Coronary artery (tissue), 2 donors: ENCODE measurements at regions not wholly inside any gene's neighbourhood (a gene's known extent, or its start where the extent isn't known, plus 50 kb on each side); places are given as distances from the start of the nearest gene placed in this dataset.

Experiments
- DNase-seq: peaks from one replicate; pipeline ENCODE4 v3.0.0-alpha.2; 2017; ENCODE audit warnings: low spot score
- H3K27ac ChIP-seq, 2 donors: fragments of 200-600 bp; sonication (generic); one replicate each; pipeline ENCODE4 v1.5.1; 2016 to 2019
- H3K4me3 ChIP-seq: fragments of 200-600 bp; sonication (generic); 2 replicates; pipeline ENCODE4 v1.5.1; 2016; ENCODE audit warnings: mild to moderate bottlenecking, moderate library complexity
- TF ChIP-seq, protein P1 (sequence below): fragments of 200-600 bp; sonication (generic); IDR thresholded peaks from one replicate; pipeline ENCODE4 v1.5.1; 2019; ENCODE audit warnings: antibody characterized with exemption

DNA sequence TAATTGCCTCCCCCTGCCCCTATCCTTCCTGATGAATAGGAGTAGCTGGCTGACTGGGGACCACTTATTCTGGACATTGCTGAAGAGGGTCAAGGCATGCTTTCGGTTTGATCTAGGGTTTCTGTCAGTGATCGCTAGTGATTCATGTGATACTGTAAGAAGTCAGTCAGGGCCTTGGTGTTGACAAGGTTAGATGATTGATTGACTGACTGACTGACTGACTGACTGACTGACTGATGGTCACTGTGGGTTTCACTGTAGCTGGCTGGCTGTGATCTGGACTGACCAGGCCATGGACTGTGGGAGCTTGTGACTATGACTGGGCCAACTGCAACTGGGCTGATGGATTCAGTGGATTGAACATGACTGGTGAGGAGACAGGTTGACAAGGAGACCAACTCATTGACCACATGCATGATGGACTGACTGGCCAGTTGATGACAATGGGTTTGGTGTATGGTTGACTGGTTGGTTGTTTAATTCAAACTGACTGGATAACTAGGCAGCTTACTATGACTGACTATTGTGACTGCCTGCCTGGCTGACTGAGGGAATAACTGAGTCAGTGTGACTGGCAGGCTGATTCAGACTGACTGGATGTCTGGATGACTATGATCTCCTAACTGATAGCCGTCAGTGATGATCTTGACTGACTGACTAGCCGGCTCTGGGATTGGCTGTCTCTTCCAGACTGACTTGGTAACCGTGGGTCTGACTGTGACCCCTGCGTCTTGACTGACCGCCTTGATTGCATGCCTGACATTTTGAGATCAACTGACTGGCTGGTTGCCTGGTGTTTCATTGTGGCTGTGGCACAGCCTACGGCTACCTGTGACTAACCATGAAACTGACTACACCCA, 509.9 kb downstream of the SHQ1 start:
- Histone ChIP-seq H3K27ac (peak overlapping the region in 1 of 2 donors; percentile 29), H3K4me3 (no peak overlapping the region)
- DNase-seq, result no peak
- TF ChIP-seq, protein P1, sequence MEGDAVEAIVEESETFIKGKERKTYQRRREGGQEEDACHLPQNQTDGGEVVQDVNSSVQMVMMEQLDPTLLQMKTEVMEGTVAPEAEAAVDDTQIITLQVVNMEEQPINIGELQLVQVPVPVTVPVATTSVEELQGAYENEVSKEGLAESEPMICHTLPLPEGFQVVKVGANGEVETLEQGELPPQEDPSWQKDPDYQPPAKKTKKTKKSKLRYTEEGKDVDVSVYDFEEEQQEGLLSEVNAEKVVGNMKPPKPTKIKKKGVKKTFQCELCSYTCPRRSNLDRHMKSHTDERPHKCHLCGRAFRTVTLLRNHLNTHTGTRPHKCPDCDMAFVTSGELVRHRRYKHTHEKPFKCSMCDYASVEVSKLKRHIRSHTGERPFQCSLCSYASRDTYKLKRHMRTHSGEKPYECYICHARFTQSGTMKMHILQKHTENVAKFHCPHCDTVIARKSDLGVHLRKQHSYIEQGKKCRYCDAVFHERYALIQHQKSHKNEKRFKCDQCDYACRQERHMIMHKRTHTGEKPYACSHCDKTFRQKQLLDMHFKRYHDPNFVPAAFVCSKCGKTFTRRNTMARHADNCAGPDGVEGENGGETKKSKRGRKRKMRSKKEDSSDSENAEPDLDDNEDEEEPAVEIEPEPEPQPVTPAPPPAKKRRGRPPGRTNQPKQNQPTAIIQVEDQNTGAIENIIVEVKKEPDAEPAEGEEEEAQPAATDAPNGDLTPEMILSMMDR, result no peak

DNA sequence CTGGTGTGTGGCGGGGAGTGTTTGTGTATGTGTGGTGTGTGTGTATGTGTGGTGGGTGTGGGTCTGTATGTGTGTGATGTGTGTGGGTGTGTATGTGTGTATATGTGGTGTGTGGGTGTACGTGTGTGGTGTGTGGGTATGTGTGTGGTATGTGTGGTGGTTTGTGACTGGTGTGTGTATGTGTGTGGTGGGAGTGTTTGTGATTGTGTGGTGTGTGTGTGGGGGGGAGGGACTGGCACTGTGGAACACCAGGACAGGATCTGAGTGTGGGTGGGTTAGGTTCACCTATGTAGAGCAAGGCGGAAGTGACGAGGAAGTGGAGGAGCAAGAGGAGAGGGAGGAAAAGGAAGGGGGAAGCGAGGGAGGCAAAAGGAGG, 510.8 kb downstream of the SHQ1 start:
- no peak for DNase-seq
- Histone ChIP-seq H3K4me3 (peak overlapping the region; percentile 53), H3K27ac (no peak overlapping the region)
- TF ChIP-seq, protein P1, result no peak

DNA sequence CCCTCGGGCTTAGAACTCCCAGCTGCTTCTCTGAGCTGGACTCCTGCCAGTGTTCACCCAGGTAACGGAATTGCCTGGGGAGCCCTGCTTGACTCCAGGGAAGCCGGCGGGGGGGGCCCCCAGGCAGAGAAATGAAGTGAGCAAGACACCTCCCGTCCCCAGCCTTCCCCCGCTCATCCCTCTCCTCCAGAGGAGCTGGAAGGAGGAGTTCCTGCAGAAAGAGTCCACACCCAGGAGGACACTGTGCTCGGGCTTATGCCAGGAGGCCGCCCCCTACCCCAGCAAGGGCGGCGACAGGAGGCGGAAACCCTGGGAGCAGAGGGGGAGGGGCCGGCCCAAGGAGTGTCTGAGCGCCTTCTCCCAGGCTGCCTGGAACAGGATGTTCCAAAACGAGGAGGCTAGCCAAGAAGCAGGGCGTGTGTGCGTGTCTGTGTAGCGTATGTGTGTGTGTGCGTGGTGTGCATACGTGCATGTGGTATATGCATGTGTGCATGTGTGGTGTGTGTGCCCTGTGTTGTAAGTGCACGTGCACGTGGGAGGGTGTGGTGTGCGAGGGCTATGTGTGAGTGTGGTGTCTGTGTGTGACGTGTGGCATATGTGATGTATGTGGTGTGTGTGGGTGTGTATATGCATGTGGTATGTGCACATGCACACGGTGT, 511.3 kb downstream of the SHQ1 start:
- Histone ChIP-seq H3K4me3 (peak overlapping the region; percentile 53), H3K27ac (no peak overlapping the region)
- TF ChIP-seq, protein P1, result no peak
- peak; percentile 86 for DNase-seq

DNA sequence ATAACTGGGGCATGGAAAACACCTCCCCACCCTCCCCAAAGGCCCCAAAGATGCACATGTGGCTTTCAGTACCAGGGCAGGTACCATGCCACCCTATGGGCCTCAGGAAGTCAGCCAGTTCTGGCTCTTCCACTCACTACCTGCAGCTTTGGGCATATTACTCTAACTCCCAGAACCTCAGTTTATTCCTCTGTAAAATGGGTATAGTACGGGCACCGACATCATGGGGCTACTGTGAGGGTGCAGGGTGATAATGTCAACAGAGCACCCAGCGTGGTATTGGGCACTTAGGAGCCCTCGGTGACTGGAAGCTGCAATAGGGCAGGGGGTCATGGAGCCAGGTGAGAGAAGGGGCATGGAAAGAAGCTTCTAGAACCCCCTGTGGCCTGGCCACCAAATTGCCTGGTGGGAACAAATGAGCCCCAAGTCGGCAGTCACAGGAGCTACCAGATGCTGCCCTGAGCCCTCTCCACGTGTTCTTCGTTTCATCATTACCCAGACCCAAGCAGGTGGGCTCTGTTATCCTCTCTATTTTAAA, 512.1 kb downstream of the SHQ1 start:
- DNase-seq, result no peak
- Histone ChIP-seq H3K27ac (no peak overlapping the region), H3K4me3 (no peak overlapping the region)
- TF ChIP-seq, protein P1, result no peak

DNA sequence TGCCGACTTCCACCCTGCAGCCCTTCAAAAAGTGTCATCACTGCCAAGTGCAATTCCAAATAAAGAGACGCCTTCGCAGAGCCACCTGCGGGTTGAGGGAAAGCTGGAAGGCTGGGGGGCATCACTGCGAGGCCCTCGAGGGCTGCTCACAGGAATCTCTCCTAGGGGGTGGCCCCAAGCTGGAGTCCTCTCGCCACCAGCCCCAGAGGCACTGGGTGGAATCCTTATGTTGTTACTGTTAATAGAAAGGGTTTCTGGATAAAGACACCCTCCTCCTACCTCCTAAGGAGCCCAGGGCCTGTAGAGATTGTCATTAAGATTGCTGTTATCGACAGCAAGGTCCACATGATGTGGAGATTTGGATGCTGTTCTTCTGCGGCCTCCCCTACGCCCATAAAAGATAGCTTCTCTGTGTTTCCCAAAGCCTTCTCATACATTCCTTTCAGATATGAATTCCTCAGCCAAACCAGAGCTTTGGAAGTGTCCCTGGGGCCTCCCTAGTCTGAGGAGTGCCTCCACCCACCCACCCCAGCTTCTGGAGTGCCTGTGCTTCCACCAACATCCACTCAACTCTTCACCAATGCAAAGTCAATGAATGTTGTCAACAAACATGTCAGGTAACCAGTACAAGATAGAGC, 512.7 kb downstream of the SHQ1 start:
- Histone ChIP-seq H3K4me3 (no peak overlapping the region), H3K27ac (no peak overlapping the region)
- DNase-seq, result no peak

DNA sequence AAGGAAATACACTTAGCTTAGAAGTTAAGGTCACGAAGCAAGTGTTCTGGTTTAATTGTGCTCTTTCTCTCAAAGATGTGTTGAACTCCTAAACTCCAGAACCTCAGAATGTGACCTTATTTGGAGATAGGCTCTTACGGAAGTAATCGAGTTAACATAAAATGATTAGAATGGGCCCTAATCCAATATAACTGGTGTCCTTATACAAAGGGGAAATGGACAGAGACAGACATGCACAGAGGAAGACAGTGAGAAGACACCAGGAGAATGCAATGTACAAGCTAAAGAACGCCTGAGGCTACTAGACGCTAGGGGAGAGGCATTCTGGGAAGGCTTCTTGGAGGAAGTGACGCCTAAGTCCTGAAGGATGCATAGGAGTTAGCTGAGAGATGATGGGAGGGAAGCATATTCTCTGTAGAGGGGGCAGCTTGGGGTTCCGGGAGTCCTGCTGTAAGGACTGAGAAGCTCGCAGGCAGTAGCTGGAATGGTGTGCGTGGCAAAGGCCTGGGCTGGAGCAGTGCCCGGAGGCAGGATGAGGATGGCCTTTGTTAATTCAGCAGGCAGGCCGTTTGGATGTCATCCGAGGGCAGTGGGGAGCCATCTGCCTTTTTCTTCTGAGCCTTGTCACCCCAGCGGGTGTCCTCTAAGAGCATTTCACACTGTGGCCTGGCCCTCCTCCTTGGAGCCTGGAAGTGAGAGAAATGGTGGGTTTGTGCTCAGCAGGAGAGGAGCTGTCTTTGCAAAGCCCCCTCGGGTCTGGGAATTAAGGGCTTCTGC, 513.4 kb downstream of the SHQ1 start:
- DNase-seq, result no peak

More for the DNA sequence above, 512.7 kb downstream of the SHQ1 start:
- TF ChIP-seq, protein P1, result no peak

More for the DNA sequence above, 513.4 kb downstream of the SHQ1 start:
- Histone ChIP-seq H3K4me3 (no peak overlapping the region), H3K27ac (no peak overlapping the region)
- TF ChIP-seq, protein P1, result no peak
